Neural cell (in vitro differentiated cells): ENCODE measurements at regions not wholly inside any gene's neighbourhood (a gene's known extent, or its start where the extent isn't known, plus 50 kb on each side); places are given as distances from the start of the nearest gene placed in this dataset.

Experiments used
- H2AFZ ChIP-seq: fragments of 200-600, 300-800 bp; sonication (generic), shearing (Covaris generic); 2 replicates; pipeline ENCODE4 v1.6.0; 2014; ENCODE audit warnings: low read depth, mild to moderate bottlenecking, antibody characterized with exemption, low read length, moderate library complexity
- H3F3A ChIP-seq: fragments of 200-600 bp; shearing (Covaris generic); 2 replicates; pipeline ENCODE4 v1.6.1; 2016; ENCODE audit warnings: mild to moderate bottlenecking, moderate library complexity, mixed read lengths, antibody characterized with exemption, low read length; ENCODE audit not compliant: insufficient read depth, poor library complexity, severe bottlenecking
- H3K27ac ChIP-seq: fragments of 200-600, 300-800 bp; sonication (generic), shearing (Covaris generic); 2 replicates; pipeline ENCODE4 v1.5.1; 2014; ENCODE audit warnings: mild to moderate bottlenecking, low read length, moderate library complexity
- H3K27me3 ChIP-seq: fragments of 300-800, 200-600 bp; sonication (generic), shearing (Covaris generic); 2 replicates; pipeline ENCODE4 v1.6.0; 2014; ENCODE audit warnings: mild to moderate bottlenecking, low read depth, low read length, moderate library complexity; ENCODE audit not compliant: insufficient read depth
- H3K36me3 ChIP-seq: fragments of 300-800, 200-600 bp; sonication (generic), shearing (Covaris generic); 2 replicates; pipeline ENCODE4 v1.5.1; 2014; ENCODE audit warnings: mild to moderate bottlenecking, antibody characterized with exemption, low read length, moderate library complexity; ENCODE audit not compliant: insufficient read depth
- H3K4me2 ChIP-seq: fragments of 300-800, 200-600 bp; sonication (generic), shearing (Covaris generic); 2 replicates; pipeline ENCODE4 v1.6.0; 2014; ENCODE audit warnings: mild to moderate bottlenecking, low read length
- H3K4me3 ChIP-seq: fragments of 300-800, 200-600 bp; sonication (generic), shearing (Covaris generic); 2 replicates; pipeline ENCODE4 v1.5.1; 2014; ENCODE audit warnings: mild to moderate bottlenecking, low read length, moderate library complexity
- H3K79me2 ChIP-seq: fragments of 200-600 bp; shearing (Covaris generic); replicated peaks from 2 replicates; pipeline ENCODE4 v1.6.0; 2014; ENCODE audit warnings: mild to moderate bottlenecking, low read length, moderate library complexity; ENCODE audit not compliant: insufficient read depth
- H3K9ac ChIP-seq: fragments of 300-800, 200-600 bp; sonication (generic), shearing (Covaris generic); 2 replicates; pipeline ENCODE4 v1.6.1; 2016; ENCODE audit warnings: mild to moderate bottlenecking, low read length, mixed read lengths
- H3K9me2 ChIP-seq: fragments of 200-600 bp; shearing (Covaris generic); 2 replicates; pipeline ENCODE4 v1.6.1; 2016; ENCODE audit warnings: mild to moderate bottlenecking, low read length, mixed read lengths; ENCODE audit not compliant: insufficient read depth
- H3K9me3 ChIP-seq: fragments of 200-600, 300-800 bp; sonication (generic), shearing (Covaris generic); 2 replicates; pipeline ENCODE4 v1.6.1; 2016; ENCODE audit warnings: mild to moderate bottlenecking, mixed run types, low read length, moderate library complexity, mixed read lengths
- H4K20me1 ChIP-seq: fragments of 200-600 bp; shearing (Covaris generic); 2 replicates; pipeline ENCODE4 v1.6.1; 2016; ENCODE audit warnings: mild to moderate bottlenecking, mixed run types; ENCODE audit not compliant: insufficient read depth
- EP300 ChIP-seq: fragments of 450-650 bp; conservative IDR thresholded peaks from 2 replicates; pipeline ENCODE4 v1.6.1; 2014; ENCODE audit warnings: antibody characterized with exemption, mild to moderate bottlenecking, moderate library complexity; ENCODE audit not compliant: poor library complexity, severe bottlenecking
- EZH2 ChIP-seq: fragments of 200-600, 300-800 bp; shearing (Covaris generic), sonication (generic); IDR thresholded peaks from 2 replicates; pipeline ENCODE4 v1.6.1; 2014; ENCODE audit warnings: antibody characterized with exemption, low read length, borderline replicate concordance, mild to moderate bottlenecking; ENCODE audit not compliant: insufficient read depth, poor library complexity, severe bottlenecking
- MXI1 ChIP-seq: fragments of 450-650 bp; conservative IDR thresholded peaks from 2 replicates; pipeline ENCODE4 v1.6.1; 2014; ENCODE audit warnings: antibody characterized with exemption, mild to moderate bottlenecking; ENCODE audit not compliant: poor library complexity, severe bottlenecking
- POLR2AphosphoS5 ChIP-seq: IDR thresholded peaks from 2 replicates; pipeline ENCODE4 v1.6.1; 2012
- RAD21 ChIP-seq: fragments of 450-650 bp; conservative IDR thresholded peaks from 2 replicates; pipeline ENCODE4 v1.6.1; 2014; ENCODE audit warnings: antibody characterized with exemption, mild to moderate bottlenecking, moderate library complexity
- SMC3 ChIP-seq: fragments of 450-650 bp; conservative IDR thresholded peaks from 2 replicates; pipeline ENCODE4 v1.6.1; 2014; ENCODE audit warnings: antibody characterized with exemption, mild to moderate bottlenecking, moderate library complexity; ENCODE audit not compliant: poor library complexity
- TAF1 ChIP-seq: IDR thresholded peaks from 2 replicates; pipeline ENCODE4 v1.6.1; 2012; ENCODE audit warnings: low read depth
- TF ChIP-seq, protein P1 (sequence below): fragments of 450-650 bp; IDR thresholded peaks from 2 replicates; pipeline ENCODE4 v1.5.1; 2014; ENCODE audit warnings: antibody characterized with exemption, mild to moderate bottlenecking, moderate library complexity; ENCODE audit not compliant: poor library complexity, severe bottlenecking
- TF ChIP-seq, protein P2 (sequence below): IDR thresholded peaks from 2 replicates; pipeline ENCODE4 v1.6.1; 2012; ENCODE audit warnings: borderline replicate concordance

DNA sequence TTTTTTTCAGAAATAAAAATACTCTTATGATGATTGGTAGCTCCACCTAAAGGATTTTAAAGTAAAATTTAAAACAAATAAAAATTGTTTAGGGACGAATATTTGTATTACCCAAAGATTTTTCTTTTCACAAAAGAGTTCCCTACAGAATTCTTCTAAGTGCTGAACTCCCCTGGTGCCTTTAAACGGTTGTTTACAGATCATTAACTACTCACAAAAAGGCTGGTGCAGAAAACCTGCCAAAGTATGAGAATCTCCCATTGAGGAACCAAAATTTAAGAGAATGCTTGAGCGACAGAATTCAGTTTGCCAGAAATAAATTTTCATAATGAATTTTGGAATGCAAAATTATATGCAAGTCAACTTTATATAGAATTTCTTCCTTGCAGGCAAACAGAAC lies 497.8 kb upstream of the NR2F2 start:
- H3K4me2 ChIP-seq = no peak overlapping the region
- H3K27me3 ChIP-seq = no peaks in the 10 kb centered on the region
- no peaks in the 10 kb centered on the region for H3F3A ChIP-seq
- H4K20me1 ChIP-seq = no peaks in the 10 kb centered on the region
- no peak overlapping the region for H3K27ac ChIP-seq
- H3K9me3 ChIP-seq = no peaks in the 10 kb centered on the region
- H3K9ac ChIP-seq = no peak overlapping the region
- H2AFZ ChIP-seq = no peak overlapping the region
- no peaks in the 10 kb centered on the region for H3K9me2 ChIP-seq
- no peaks in the 10 kb centered on the region for H3K79me2 ChIP-seq
- H3K4me3 ChIP-seq = no peak overlapping the region
- no peaks in the 10 kb centered on the region for H3K36me3 ChIP-seq
- TF ChIP-seq MXI1 (no peak), EZH2 (no peak), SMC3 (no peak), EP300 (no peak), POLR2AphosphoS5 (no peak), TAF1 (no peak), RAD21 (no peak)
- TF ChIP-seq, protein P1, sequence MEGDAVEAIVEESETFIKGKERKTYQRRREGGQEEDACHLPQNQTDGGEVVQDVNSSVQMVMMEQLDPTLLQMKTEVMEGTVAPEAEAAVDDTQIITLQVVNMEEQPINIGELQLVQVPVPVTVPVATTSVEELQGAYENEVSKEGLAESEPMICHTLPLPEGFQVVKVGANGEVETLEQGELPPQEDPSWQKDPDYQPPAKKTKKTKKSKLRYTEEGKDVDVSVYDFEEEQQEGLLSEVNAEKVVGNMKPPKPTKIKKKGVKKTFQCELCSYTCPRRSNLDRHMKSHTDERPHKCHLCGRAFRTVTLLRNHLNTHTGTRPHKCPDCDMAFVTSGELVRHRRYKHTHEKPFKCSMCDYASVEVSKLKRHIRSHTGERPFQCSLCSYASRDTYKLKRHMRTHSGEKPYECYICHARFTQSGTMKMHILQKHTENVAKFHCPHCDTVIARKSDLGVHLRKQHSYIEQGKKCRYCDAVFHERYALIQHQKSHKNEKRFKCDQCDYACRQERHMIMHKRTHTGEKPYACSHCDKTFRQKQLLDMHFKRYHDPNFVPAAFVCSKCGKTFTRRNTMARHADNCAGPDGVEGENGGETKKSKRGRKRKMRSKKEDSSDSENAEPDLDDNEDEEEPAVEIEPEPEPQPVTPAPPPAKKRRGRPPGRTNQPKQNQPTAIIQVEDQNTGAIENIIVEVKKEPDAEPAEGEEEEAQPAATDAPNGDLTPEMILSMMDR = no peak
- TF ChIP-seq, protein P2, sequence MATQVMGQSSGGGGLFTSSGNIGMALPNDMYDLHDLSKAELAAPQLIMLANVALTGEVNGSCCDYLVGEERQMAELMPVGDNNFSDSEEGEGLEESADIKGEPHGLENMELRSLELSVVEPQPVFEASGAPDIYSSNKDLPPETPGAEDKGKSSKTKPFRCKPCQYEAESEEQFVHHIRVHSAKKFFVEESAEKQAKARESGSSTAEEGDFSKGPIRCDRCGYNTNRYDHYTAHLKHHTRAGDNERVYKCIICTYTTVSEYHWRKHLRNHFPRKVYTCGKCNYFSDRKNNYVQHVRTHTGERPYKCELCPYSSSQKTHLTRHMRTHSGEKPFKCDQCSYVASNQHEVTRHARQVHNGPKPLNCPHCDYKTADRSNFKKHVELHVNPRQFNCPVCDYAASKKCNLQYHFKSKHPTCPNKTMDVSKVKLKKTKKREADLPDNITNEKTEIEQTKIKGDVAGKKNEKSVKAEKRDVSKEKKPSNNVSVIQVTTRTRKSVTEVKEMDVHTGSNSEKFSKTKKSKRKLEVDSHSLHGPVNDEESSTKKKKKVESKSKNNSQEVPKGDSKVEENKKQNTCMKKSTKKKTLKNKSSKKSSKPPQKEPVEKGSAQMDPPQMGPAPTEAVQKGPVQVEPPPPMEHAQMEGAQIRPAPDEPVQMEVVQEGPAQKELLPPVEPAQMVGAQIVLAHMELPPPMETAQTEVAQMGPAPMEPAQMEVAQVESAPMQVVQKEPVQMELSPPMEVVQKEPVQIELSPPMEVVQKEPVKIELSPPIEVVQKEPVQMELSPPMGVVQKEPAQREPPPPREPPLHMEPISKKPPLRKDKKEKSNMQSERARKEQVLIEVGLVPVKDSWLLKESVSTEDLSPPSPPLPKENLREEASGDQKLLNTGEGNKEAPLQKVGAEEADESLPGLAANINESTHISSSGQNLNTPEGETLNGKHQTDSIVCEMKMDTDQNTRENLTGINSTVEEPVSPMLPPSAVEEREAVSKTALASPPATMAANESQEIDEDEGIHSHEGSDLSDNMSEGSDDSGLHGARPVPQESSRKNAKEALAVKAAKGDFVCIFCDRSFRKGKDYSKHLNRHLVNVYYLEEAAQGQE = no peak

- H3K36me3 ChIP-seq = no peaks in the 10 kb centered on the region
- no peak for TF ChIP-seq POLR2AphosphoS5
- no peak for TF ChIP-seq RAD21
- TF ChIP-seq EP300 = no peak
- TF ChIP-seq, protein P1 = no peak
- TF ChIP-seq TAF1 = no peak
- TF ChIP-seq MXI1 = no peak
- no peak for TF ChIP-seq EZH2
- TF ChIP-seq, protein P2 = no peak
- no peak for TF ChIP-seq SMC3
- H3K4me3 ChIP-seq = no peak overlapping the region
- H3K79me2 ChIP-seq = no peaks in the 10 kb centered on the region
- H3K27me3 ChIP-seq = no peaks in the 10 kb centered on the region
- no peak overlapping the region for H3K4me2 ChIP-seq
- H3F3A ChIP-seq = no peaks in the 10 kb centered on the region
- H3K9me3 ChIP-seq = no peaks in the 10 kb centered on the region
- no peak overlapping the region for H2AFZ ChIP-seq
- no peak overlapping the region for H3K9ac ChIP-seq
- no peak overlapping the region for H3K27ac ChIP-seq
- H4K20me1 ChIP-seq = no peaks in the 10 kb centered on the region
- H3K9me2 ChIP-seq = no peaks in the 10 kb centered on the region
Observed at GRCh38 chr15:95834028-95834804, 496.3 kb upstream of the NR2F2 start.
